ENCODE measurements at regions not wholly inside any gene's neighbourhood (a gene's known extent, or its start where the extent isn't known, plus 50 kb on each side); places are given as distances from the start of the nearest gene placed in this dataset.

GRCh38 chr7:156384706-156385105, 255.9 kb upstream of the RNF32 start:
- no peak for TF ChIP-seq CTCF (IDR thresholded peaks at IDR 0.05 in 8 of 11, conservative IDR thresholded peaks at IDR 0.05 in 3 of 11)
- TF ChIP-seq POLR2AphosphoS5 (IDR thresholded peaks at IDR 0.05), result no peak
- H3K27me3 ChIP-seq (replicated peaks in 1 of 7), result peaks cover 0 to 26% (median 0%) of the 10 kb centered on the region in 7 donors
- H3K27ac ChIP-seq, result no peak overlapping the region
- 85 to 92% (median 88%) methylated on average over 14 of the region's 14 CpGs for WGBS, 5 donors
- no peak overlapping the region for H3K4me3 ChIP-seq
- H3K36me3 ChIP-seq, result no peaks in the 10 kb centered on the region
- H3K4me1 ChIP-seq, result no peaks in the 10 kb centered on the region
- intact Hi-C loops (cut with DNase I; ENCODE audit: low total_unique reads), result no loop called here
- H3K9me3 ChIP-seq, result no peaks in the 10 kb centered on the region
- DNase-seq, result no peak

DNA sequence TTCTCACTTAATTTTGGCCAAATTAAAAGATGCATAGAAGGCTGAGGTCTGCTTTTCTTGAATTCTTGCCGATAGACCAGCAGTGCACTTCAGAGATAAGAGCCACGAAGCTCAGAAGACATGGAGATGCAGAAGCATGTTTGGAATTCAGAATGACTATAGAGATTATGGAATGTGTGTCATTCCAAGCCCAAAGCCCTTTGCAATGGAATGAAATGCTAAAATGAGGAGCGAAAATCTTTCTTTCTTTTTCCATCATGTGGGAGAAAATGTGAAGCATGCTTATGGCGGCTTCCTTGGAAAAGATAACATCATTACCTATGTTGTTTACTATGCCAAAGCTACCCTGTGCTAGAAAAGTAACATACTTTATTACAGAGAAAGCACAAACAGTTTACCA, 257.0 kb upstream of the RNF32 start:
- intact Hi-C loops (cut with DNase I; ENCODE audit: low total_unique reads), result no loop called here
- H3K4me3 ChIP-seq, result no peak overlapping the region
- peaks cover 0 to 17% (median 0%) of the 10 kb centered on the region in 7 donors for H3K27me3 ChIP-seq (replicated peaks in 1 of 7)
- TF ChIP-seq POLR2AphosphoS5 (IDR thresholded peaks at IDR 0.05) (no peak), POLR2A (IDR thresholded peaks at IDR 0.05) (no peak), CTCF (IDR thresholded peaks at IDR 0.05 in 8 of 11, conservative IDR thresholded peaks at IDR 0.05 in 3 of 11) (no peak)
- H3K4me1 ChIP-seq, result no peaks in the 10 kb centered on the region
- H3K27ac ChIP-seq, result no peak overlapping the region
- WGBS, 5 donors, result 63 to 73% (median 70%) methylated on average over 4 of the region's 4 CpGs
- H3K36me3 ChIP-seq, result no peaks in the 10 kb centered on the region
- no peaks in the 10 kb centered on the region for H3K9me3 ChIP-seq
- no peak for DNase-seq

DNA sequence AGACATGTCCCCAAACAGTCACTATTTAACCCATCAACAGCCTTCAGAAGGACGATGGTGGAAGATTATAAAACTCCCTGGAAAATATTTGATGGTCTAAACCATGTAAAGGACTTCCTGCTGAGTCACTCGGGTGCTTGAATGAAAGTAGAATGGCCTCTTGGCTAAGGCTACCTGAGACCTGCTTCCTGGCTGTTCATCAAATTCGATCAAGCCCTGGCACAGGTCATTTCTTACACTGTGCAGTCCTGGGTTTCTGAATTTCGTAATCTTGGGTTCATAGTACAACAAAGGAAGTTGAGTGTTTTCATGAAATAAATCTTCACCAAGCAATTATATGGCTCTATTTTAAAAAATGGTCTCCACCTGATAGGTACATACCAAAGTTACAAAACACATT, 260.3 kb upstream of the RNF32 start:
- Histone ChIP-seq H3K4me1 (no peaks in the 10 kb centered on the region), H3K27ac (no peak overlapping the region), H3K27me3 (replicated peaks in 1 of 7) (peaks cover 0 to 10% (median 0%) of the 10 kb centered on the region in 7 donors), H3K36me3 (no peaks in the 10 kb centered on the region), H3K9me3 (no peaks in the 10 kb centered on the region), H3K4me3 (no peak overlapping the region)
- TF ChIP-seq POLR2A (IDR thresholded peaks at IDR 0.05) (no peak), POLR2AphosphoS5 (IDR thresholded peaks at IDR 0.05) (no peak)
- DNase-seq, result no peak
- WGBS, 5 donors, result 47 to 62% (median 48%) methylated on average over 4 of the region's 4 CpGs
- intact Hi-C loops (cut with DNase I; ENCODE audit: low total_unique reads), result no loop called here

- H3K27ac ChIP-seq, result no peak overlapping the region
- WGBS, 5 donors, result 74 to 78% (median 75%) methylated on average over 14 of the region's 14 CpGs
- no peak for DNase-seq
Observed at GRCh38 chr7:156379324-156380070, 261.1 kb upstream of the RNF32 start.

More at GRCh38 chr7:156379324-156380070, 261.1 kb upstream of the RNF32 start:
- intact Hi-C loops (cut with DNase I; ENCODE audit: low total_unique reads), result no loop called here
- Histone ChIP-seq H3K9me3 (no peaks in the 10 kb centered on the region), H3K27me3 (replicated peaks in 1 of 7) (peaks cover 0 to 4% (median 0%) of the 10 kb centered on the region in 7 donors), H3K36me3 (no peaks in the 10 kb centered on the region), H3K4me1 (no peaks in the 10 kb centered on the region), H3K4me3 (no peak overlapping the region)
- TF ChIP-seq POLR2A (IDR thresholded peaks at IDR 0.05) (no peak), CTCF (IDR thresholded peaks at IDR 0.05 in 8 of 11, conservative IDR thresholded peaks at IDR 0.05 in 3 of 11) (no peak), POLR2AphosphoS5 (IDR thresholded peaks at IDR 0.05) (no peak)
